Trophoblast cell (in vitro differentiated cells and primary cell): ENCODE measurements at regions not wholly inside any gene's neighbourhood (a gene's known extent, or its start where the extent isn't known, plus 50 kb on each side); places are given as distances from the start of the nearest gene placed in this dataset.

Experiments used
- DNase-seq, 2 donors: peaks; one replicate each; pipeline ENCODE4 v3.0.0-alpha.2; 2016
- H2AFZ ChIP-seq: 2 replicates; pipeline ENCODE4 v1.6.1; 2013; ENCODE audit warnings: low read length, moderate library complexity, mild to moderate bottlenecking; ENCODE audit not compliant: insufficient read depth, poor library complexity
- H2AK5ac ChIP-seq: 2 replicates; pipeline ENCODE4 v1.6.1; 2013; ENCODE audit warnings: mild to moderate bottlenecking, low read length
- H2BK120ac ChIP-seq: 2 replicates; pipeline ENCODE4 v1.6.1; 2013; ENCODE audit warnings: low read length, mild to moderate bottlenecking, moderate library complexity; ENCODE audit not compliant: insufficient read depth, poor library complexity
- H2BK12ac ChIP-seq: 2 replicates; pipeline ENCODE4 v1.6.1; 2013; ENCODE audit warnings: mild to moderate bottlenecking, low read length, moderate library complexity
- H2BK5ac ChIP-seq: 2 replicates; pipeline ENCODE4 v1.6.1; 2013; ENCODE audit warnings: low read length, low read depth, moderate library complexity, mild to moderate bottlenecking; ENCODE audit not compliant: poor library complexity
- H3K14ac ChIP-seq: 2 replicates; pipeline ENCODE4 v1.6.1; 2013; ENCODE audit warnings: mild to moderate bottlenecking, low read length
- H3K18ac ChIP-seq: 2 replicates; pipeline ENCODE4 v1.6.1; 2013; ENCODE audit warnings: mild to moderate bottlenecking, low read length
- H3K23ac ChIP-seq: 2 replicates; pipeline ENCODE4 v1.6.1; 2013; ENCODE audit warnings: low read length
- H3K27ac ChIP-seq: 2 replicates; pipeline ENCODE4 v1.5.1; 2013; ENCODE audit warnings: low read depth, mild to moderate bottlenecking, inconsistent platforms, low read length, moderate library complexity
- H3K27me3 ChIP-seq: 2 replicates; pipeline ENCODE4 v1.6.1; 2013; ENCODE audit warnings: inconsistent platforms, mild to moderate bottlenecking, low read length, moderate library complexity; ENCODE audit not compliant: insufficient read depth
- H3K36me3 ChIP-seq, 2 experiments: 1 replicate in 1 of 2; 2 replicates in 1 of 2; pipeline ENCODE4 v1.6.1; 2013; ENCODE audit warnings: low read length in 2 of 2, mild to moderate bottlenecking in 2 of 2, moderate library complexity in 1 of 2; ENCODE audit not compliant: insufficient read depth in 2 of 2, control insufficient read depth in 1 of 2
- H3K4ac ChIP-seq: 2 replicates; pipeline ENCODE4 v1.6.1; 2013; ENCODE audit warnings: low read depth, mild to moderate bottlenecking, low read length, moderate library complexity
- H3K4me1 ChIP-seq, 2 experiments: 1 replicate in 1 of 2; 2 replicates in 1 of 2; pipeline ENCODE4 v1.6.1; 2013; ENCODE audit warnings: low read length in 2 of 2, mild to moderate bottlenecking in 2 of 2, moderate library complexity in 1 of 2; ENCODE audit not compliant: insufficient read depth in 2 of 2, control insufficient read depth in 1 of 2
- H3K4me2 ChIP-seq: 2 replicates; pipeline ENCODE4 v1.6.1; 2013; ENCODE audit warnings: inconsistent platforms, mild to moderate bottlenecking, low read length, moderate library complexity
- H3K4me3 ChIP-seq: 2 replicates; pipeline ENCODE4 v1.5.1; 2013; ENCODE audit warnings: mild to moderate bottlenecking, low read depth, low read length, inconsistent platforms
- H3K79me1 ChIP-seq: one replicate; pipeline ENCODE4 v1.6.1; 2013; ENCODE audit warnings: low read length
- H3K79me2 ChIP-seq: 2 replicates; pipeline ENCODE4 v1.6.1; 2013; ENCODE audit warnings: low read length, mild to moderate bottlenecking; ENCODE audit not compliant: control insufficient read depth, insufficient read depth, poor library complexity
- H3K9ac ChIP-seq: 2 replicates; pipeline ENCODE4 v1.6.1; 2013; ENCODE audit warnings: mild to moderate bottlenecking, low read length
- H3K9me3 ChIP-seq: 2 replicates; pipeline ENCODE4 v1.6.1; 2013; ENCODE audit warnings: low read depth, mild to moderate bottlenecking, control low read depth, inconsistent platforms, low read length; ENCODE audit not compliant: insufficient read depth
- H4K12ac ChIP-seq: 2 replicates; pipeline ENCODE4 v1.6.1; 2013; ENCODE audit warnings: low read depth, mild to moderate bottlenecking, low read length, moderate library complexity
- H4K8ac ChIP-seq: 2 replicates; pipeline ENCODE4 v1.6.1; 2013; ENCODE audit warnings: low read depth, mild to moderate bottlenecking, low read length, moderate library complexity
- H4K91ac ChIP-seq: one replicate; pipeline ENCODE4 v1.6.1; 2013; ENCODE audit warnings: low read depth, mild to moderate bottlenecking, low read length, moderate library complexity
- WGBS: extraction: QIAGEN DNeasy Blood & Tissue Kit; methylation state at CpG from one replicate; pipeline ENCODE4 v1.1.7; 2013; ENCODE audit warnings: missing lambda C conversion rate; ENCODE audit not compliant: insufficient read length, insufficient coverage; ENCODE audit errors: extremely low coverage; 5-methylcytosine and 5-hydroxymethylcytosine counted together

DNA sequence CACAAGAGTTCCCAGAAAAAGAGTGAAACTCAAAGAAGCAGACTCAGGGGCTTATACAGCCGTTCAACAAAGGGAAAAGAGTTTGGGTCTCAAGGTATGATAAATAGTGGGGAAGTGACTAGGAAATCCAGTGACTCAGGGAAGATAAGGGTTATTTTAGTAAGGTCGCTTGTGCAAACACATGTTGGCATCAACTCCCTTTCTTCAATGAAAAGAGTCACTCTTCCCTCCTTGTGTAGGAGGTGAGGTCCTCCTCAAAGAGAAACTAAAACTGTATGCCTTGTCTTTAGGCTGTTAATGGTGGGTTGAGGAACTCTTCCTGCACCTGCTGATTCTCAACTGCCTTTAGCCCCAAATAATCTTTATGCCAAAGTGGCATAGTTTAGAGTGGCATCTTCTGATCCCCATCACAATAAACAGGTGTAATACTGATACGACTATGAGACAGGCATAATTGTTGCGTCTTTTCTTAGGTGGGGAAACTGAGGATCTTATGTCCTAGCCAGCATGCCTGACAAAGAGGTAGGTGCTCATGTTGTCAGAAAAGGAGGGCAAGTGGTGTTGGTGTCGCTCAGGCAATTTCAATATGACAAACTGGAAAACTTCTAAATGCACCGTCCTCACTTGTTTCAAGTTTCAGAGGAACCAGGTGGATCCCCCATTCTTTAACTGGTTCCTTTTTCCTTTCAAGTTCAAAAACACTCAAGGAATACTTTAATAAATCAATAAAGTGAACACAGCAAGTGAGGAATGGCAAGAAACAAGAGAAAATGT, 294.1 kb upstream of the RUNX1 start:
- Histone ChIP-seq H2BK120ac (no peak overlapping the region), H3K79me1 (no peaks in the 10 kb centered on the region), H3K14ac (no peak overlapping the region), H3K9me3 (no peaks in the 10 kb centered on the region), H4K8ac (no peak overlapping the region), H4K91ac (no peak overlapping the region), H2AFZ (no peak overlapping the region), H2BK5ac (no peak overlapping the region), H3K36me3 (no peaks in the 10 kb centered on the region), H3K23ac (no peak overlapping the region), H3K9ac (no peak overlapping the region), H3K79me2 (no peaks in the 10 kb centered on the region), H2AK5ac (no peak overlapping the region), H4K12ac (no peak overlapping the region), H3K27me3 (no peaks in the 10 kb centered on the region), H3K4me3 (no peak overlapping the region), H3K18ac (no peak overlapping the region), H3K27ac (no peak overlapping the region), H3K4ac (no peak overlapping the region), H3K4me2 (no peak overlapping the region), H2BK12ac (no peak overlapping the region), H3K4me1 (no peaks in the 10 kb centered on the region)
- no peak for DNase-seq
- WGBS, result no CpG with 5 or more reads among the region's 6 CpGs

DNA sequence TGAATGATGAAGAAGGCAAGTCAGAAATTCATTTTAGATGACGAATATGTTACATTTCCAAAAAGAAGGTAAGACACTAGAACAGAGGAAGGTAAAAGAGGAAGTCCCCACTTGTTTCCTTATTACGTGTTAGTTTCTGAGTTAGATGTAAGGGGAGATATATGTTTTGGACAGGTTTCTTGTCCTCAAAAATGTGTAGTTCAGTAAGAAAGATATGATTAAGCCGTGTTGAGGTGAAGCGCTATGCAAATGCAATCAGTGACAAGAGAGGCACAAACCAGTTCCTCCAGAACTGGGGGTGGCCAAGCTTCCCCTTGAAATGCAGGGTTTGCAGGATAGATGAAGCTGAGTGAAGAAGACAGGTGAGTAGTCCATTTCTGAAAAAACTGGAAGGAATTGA, 293.3 kb upstream of the RUNX1 start:
- no peaks in the 10 kb centered on the region for H3K4me1 ChIP-seq
- no peaks in the 10 kb centered on the region for H3K27me3 ChIP-seq
- H3K9me3 ChIP-seq, result no peaks in the 10 kb centered on the region
- no peak overlapping the region for H3K27ac ChIP-seq
- no peak overlapping the region for H2AK5ac ChIP-seq
- H3K79me2 ChIP-seq, result no peaks in the 10 kb centered on the region
- no peak overlapping the region for H3K4me2 ChIP-seq
- no peak overlapping the region for H3K23ac ChIP-seq
- H4K91ac ChIP-seq, result no peak overlapping the region
- no peak overlapping the region for H3K4me3 ChIP-seq
- no peak overlapping the region for H2BK12ac ChIP-seq
- H2BK5ac ChIP-seq, result no peak overlapping the region
- no peaks in the 10 kb centered on the region for H3K79me1 ChIP-seq
- no peak overlapping the region for H2AFZ ChIP-seq
- H3K9ac ChIP-seq, result no peak overlapping the region
- no peak for DNase-seq
- no peak overlapping the region for H4K12ac ChIP-seq
- H3K36me3 ChIP-seq, result no peaks in the 10 kb centered on the region
- WGBS, result no CpG with 5 or more reads among the region's 4 CpGs
- no peak overlapping the region for H2BK120ac ChIP-seq
- no peak overlapping the region for H4K8ac ChIP-seq
- H3K14ac ChIP-seq, result no peak overlapping the region
- no peak overlapping the region for H3K18ac ChIP-seq
- no peak overlapping the region for H3K4ac ChIP-seq

- H4K12ac ChIP-seq, result no peak overlapping the region
Observed at GRCh38 chr21:35340273-35340672, 291.2 kb upstream of the RUNX1 start.

DNA sequence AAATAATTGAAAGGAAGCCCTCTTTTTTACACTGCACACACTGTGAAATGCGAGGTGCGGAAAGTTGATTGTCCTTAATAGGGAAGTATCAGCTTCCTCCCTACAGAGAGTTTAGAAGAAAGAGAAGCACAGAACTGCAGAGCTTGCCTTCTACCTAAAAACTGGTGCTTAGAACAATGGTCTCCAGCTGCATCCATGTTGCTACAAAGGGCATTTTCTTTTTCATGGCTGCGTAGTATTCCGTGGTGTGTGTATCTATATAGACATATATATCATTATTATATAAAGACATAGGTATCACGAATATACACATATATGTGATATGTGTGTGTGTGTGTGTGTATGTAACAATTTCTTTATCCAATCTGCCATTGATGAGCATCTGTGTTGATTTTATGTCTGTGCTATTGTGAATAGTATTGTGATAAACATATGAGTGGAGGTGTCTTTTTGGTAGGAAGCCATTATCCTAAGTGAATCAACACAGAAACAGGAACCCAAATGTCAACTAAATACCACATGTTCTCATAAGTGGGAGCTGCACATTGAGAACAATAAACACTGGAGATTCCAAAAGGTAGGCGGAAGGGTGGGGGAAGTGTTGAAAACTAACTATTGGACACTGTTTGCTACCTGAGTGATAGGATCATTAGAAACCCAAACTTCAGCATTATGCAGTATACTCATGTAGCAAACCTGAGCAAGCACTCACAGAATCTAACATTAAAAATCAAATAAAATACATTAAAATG, 290.0 kb upstream of the RUNX1 start:
- WGBS, result no CpG with 5 or more reads among the region's 6 CpGs

More at GRCh38 chr21:35340273-35340672, 291.2 kb upstream of the RUNX1 start:
- H3K9me3 ChIP-seq, result no peaks in the 10 kb centered on the region
- no peak overlapping the region for H3K14ac ChIP-seq
- WGBS, result no CpG with 5 or more reads among the region's 2 CpGs
- H3K4me3 ChIP-seq, result no peak overlapping the region
- H3K9ac ChIP-seq, result no peak overlapping the region
- DNase-seq, result no peak
- no peak overlapping the region for H3K27ac ChIP-seq
- H2BK5ac ChIP-seq, result no peak overlapping the region
- no peaks in the 10 kb centered on the region for H3K79me2 ChIP-seq
- H3K4ac ChIP-seq, result no peak overlapping the region
- no peak overlapping the region for H3K18ac ChIP-seq
- H3K36me3 ChIP-seq, result no peaks in the 10 kb centered on the region
- no peak overlapping the region for H4K91ac ChIP-seq
- H3K4me2 ChIP-seq, result no peak overlapping the region
- H2AFZ ChIP-seq, result no peak overlapping the region
- H3K23ac ChIP-seq, result no peak overlapping the region
- no peak overlapping the region for H2BK120ac ChIP-seq
- H2AK5ac ChIP-seq, result no peak overlapping the region
- no peaks in the 10 kb centered on the region for H3K27me3 ChIP-seq
- no peaks in the 10 kb centered on the region for H3K79me1 ChIP-seq
- no peaks in the 10 kb centered on the region for H3K4me1 ChIP-seq
- no peak overlapping the region for H2BK12ac ChIP-seq
- no peak overlapping the region for H4K8ac ChIP-seq

More for the DNA sequence above, 290.0 kb upstream of the RUNX1 start:
- no peak for DNase-seq
- Histone ChIP-seq H4K8ac (no peak overlapping the region), H2AFZ (no peak overlapping the region), H4K91ac (no peak overlapping the region), H3K27me3 (no peaks in the 10 kb centered on the region), H3K18ac (no peak overlapping the region), H2BK120ac (no peak overlapping the region), H3K23ac (no peak overlapping the region), H3K27ac (no peak overlapping the region), H3K4me3 (no peak overlapping the region), H3K4me2 (no peak overlapping the region), H3K79me2 (no peaks in the 10 kb centered on the region), H3K36me3 (no peaks in the 10 kb centered on the region), H2AK5ac (no peak overlapping the region), H3K9me3 (no peaks in the 10 kb centered on the region), H4K12ac (no peak overlapping the region), H3K4me1 (no peaks in the 10 kb centered on the region), H3K79me1 (no peaks in the 10 kb centered on the region), H3K14ac (no peak overlapping the region), H3K9ac (no peak overlapping the region), H3K4ac (no peak overlapping the region), H2BK12ac (no peak overlapping the region), H2BK5ac (no peak overlapping the region)
